HCT116 (cell line): ENCODE measurements at regions not wholly inside any gene's neighbourhood (a gene's known extent, or its start where the extent isn't known, plus 50 kb on each side); places are given as distances from the start of the nearest gene placed in this dataset.

Experiments used
- ATAC-seq: fragments of 200-7000 bp; cut with Tn5 transposase; 2 replicates; pipeline ENCODE4 v1.9.1; 2020; ENCODE audit warnings: mild to moderate bottlenecking, moderate library complexity
- BruUV-seq: library from RNA; stranded (reverse); fragments of 400-500 nt; replicated peaks from 2 replicates; lab custom pipeline; 2021; lab: Mats Ljungman, UMichigan
- CTCF ChIA-PET: fragments of 300-600 bp; sonication (Branson Sonifier 250); formaldehyde crosslinking; loops from one replicate; lab custom pipeline; 2021; ENCODE audit warnings: antibody characterized with exemption; lab: Charles Lee
- POLR2A ChIA-PET: fragments of 300-600, 350-600 bp; sonication (Branson Sonifier 250); formaldehyde crosslinking; loops from one replicate; lab custom pipeline; 2021; ENCODE audit warnings: antibody characterized with exemption; lab: Charles Lee
- RAD21 ChIA-PET, 2 experiments: fragments of 300-600 bp; sonication (Branson Sonifier 250); formaldehyde crosslinking; loops; one replicate each; lab custom pipeline; 2023; ENCODE audit warnings: low total read pairs in 2 of 2; ENCODE audit not compliant: uncharacterized antibody in 2 of 2, unreplicated experiment in 2 of 2, low non-redundant PET in 1 of 2; lab: Charles Lee
- DNase-seq: peaks from one replicate; pipeline ENCODE4 v3.0.0-alpha.2; 2010; ENCODE audit warnings: low read depth, low spot score
- H2AFZ ChIP-seq: fragments of 200-600 bp; shearing (Covaris generic), sonication (generic); 2 replicates; pipeline ENCODE4 v1.6.1; 2017; ENCODE audit warnings: low read depth, mixed run types, mixed read lengths, antibody characterized with exemption, low read length; ENCODE audit not compliant: poor library complexity, severe bottlenecking
- H3K27ac ChIP-seq: 2 replicates; pipeline ENCODE4 v1.5.1; 2012; ENCODE audit warnings: low read depth, low read length
- H3K27me3 ChIP-seq: fragments of 200-600 bp; sonication (generic); 2 replicates; pipeline ENCODE4 v1.6.1; 2016; ENCODE audit warnings: mixed run types, low read length, mixed read lengths; ENCODE audit not compliant: insufficient read depth
- H3K36me3 ChIP-seq, 2 experiments: fragments of 200-500 bp in 1 of 2; fragments of 200-600 bp in 1 of 2; sonication (Bioruptor generic) in 1 of 2; sonication (generic) in 1 of 2; 2 replicates each; pipeline versions ENCODE4 v1.5.1 to v1.6.1; 2014 to 2016; ENCODE audit warnings: low read length in 2 of 2, inconsistent platforms in 1 of 2, mixed read lengths in 1 of 2, mixed run types in 1 of 2; ENCODE audit not compliant: insufficient read depth in 2 of 2, control insufficient read depth in 1 of 2
- H3K4me1 ChIP-seq, 2 experiments: fragments of 200-600 bp in 1 of 2; sonication (generic) in 1 of 2; 2 replicates each; pipeline versions ENCODE4 v1.5.1 to v1.6.1; 2012 to 2017; ENCODE audit warnings: low read length in 2 of 2, inconsistent platforms in 1 of 2, mild to moderate bottlenecking in 1 of 2, mixed read lengths in 1 of 2, mixed run types in 1 of 2, moderate library complexity in 1 of 2; ENCODE audit not compliant: insufficient read depth in 2 of 2, control insufficient read depth in 1 of 2
- H3K4me2 ChIP-seq: fragments of 200-600 bp; sonication (generic); 2 replicates; pipeline ENCODE4 v1.6.1; 2017; ENCODE audit warnings: mixed run types, low read length, mixed read lengths
- H3K4me3 ChIP-seq, 2 experiments: fragments of 200-600 bp in 1 of 2; sonication (generic) in 1 of 2; replicated peaks in 1 of 2; 2 replicates each; pipeline ENCODE4 v1.5.1; 2011 to 2016; ENCODE audit warnings: low read length in 2 of 2, control low read depth in 1 of 2, low read depth in 1 of 2, mild to moderate bottlenecking in 1 of 2, mixed read lengths in 1 of 2, mixed run types in 1 of 2
- H3K79me2 ChIP-seq: fragments of 200-600 bp; sonication (generic); 2 replicates; pipeline ENCODE4 v1.6.1; 2017; ENCODE audit warnings: mild to moderate bottlenecking, mixed run types, low read length, moderate library complexity, mixed read lengths; ENCODE audit not compliant: insufficient read depth
- H3K9ac ChIP-seq: fragments of 200-600 bp; sonication (generic); 2 replicates; pipeline ENCODE4 v1.6.1; 2016; ENCODE audit warnings: low read length, mixed read lengths
- H3K9me2 ChIP-seq: fragments of 200-600 bp; sonication (generic), shearing (Covaris generic); 2 replicates; pipeline ENCODE4 v1.6.1; 2017; ENCODE audit warnings: mixed run types, mild to moderate bottlenecking, moderate library complexity; ENCODE audit not compliant: insufficient read depth
- H3K9me3 ChIP-seq, 2 experiments: fragments of 200-500 bp in 1 of 2; fragments of 200-600 bp in 1 of 2; sonication (Bioruptor generic) in 1 of 2; sonication (generic) in 1 of 2; 2 replicates each; pipeline ENCODE4 v1.6.1; 2014 to 2017; ENCODE audit warnings: low read length in 2 of 2, mixed read lengths in 2 of 2, inconsistent platforms in 1 of 2, low read depth in 1 of 2, mild to moderate bottlenecking in 1 of 2, mixed run types in 1 of 2, moderate library complexity in 1 of 2; ENCODE audit not compliant: control insufficient read depth in 1 of 2, insufficient read depth in 1 of 2
- H4K20me1 ChIP-seq: fragments of 200-600 bp; sonication (generic), shearing (Covaris generic); 2 replicates; pipeline ENCODE4 v1.6.1; 2017; ENCODE audit warnings: mixed run types, mild to moderate bottlenecking, moderate library complexity; ENCODE audit not compliant: insufficient read depth
- CBX3 ChIP-seq: IDR thresholded peaks from 2 replicates; pipeline ENCODE4 v1.6.1; 2012; ENCODE audit warnings: low read depth
- CEBPB ChIP-seq: IDR thresholded peaks from 2 replicates; pipeline ENCODE4 v1.6.1; 2012; ENCODE audit warnings: low read depth
- EGR1 ChIP-seq: IDR thresholded peaks from 2 replicates; pipeline ENCODE4 v1.6.1; 2012; ENCODE audit warnings: low read depth
- ELF1 ChIP-seq: IDR thresholded peaks from 2 replicates; pipeline ENCODE4 v1.6.1; 2012; ENCODE audit warnings: low read depth, borderline replicate concordance
- EZH2 ChIP-seq: fragments of 200-600 bp; sonication (generic); IDR thresholded peaks from 2 replicates; pipeline ENCODE4 v1.6.1; 2017; ENCODE audit warnings: antibody characterized with exemption, mixed run types
- EZH2phosphoT487 ChIP-seq: fragments of 200-600 bp; IDR thresholded peaks from 2 replicates; pipeline ENCODE4 v1.6.1; 2018; ENCODE audit warnings: antibody characterized with exemption, borderline replicate concordance
- JUND ChIP-seq: IDR thresholded peaks from 2 replicates; pipeline ENCODE4 v1.6.1; 2012
- MAX ChIP-seq: IDR thresholded peaks from 2 replicates; pipeline ENCODE4 v1.6.1; 2012
- POLR2A ChIP-seq: IDR thresholded peaks from 2 replicates; pipeline ENCODE4 v1.7.0; 2011; ENCODE audit warnings: borderline replicate concordance; ENCODE audit not compliant: insufficient read depth, insufficient read length; ENCODE audit errors: extremely low read depth
- POLR2AphosphoS5 ChIP-seq: IDR thresholded peaks from 2 replicates; pipeline ENCODE4 v1.6.1; 2011; ENCODE audit warnings: mild to moderate bottlenecking, low read depth, low read length, moderate library complexity
- RAD21 ChIP-seq: IDR thresholded peaks from 2 replicates; pipeline ENCODE4 v1.6.1; 2012; ENCODE audit warnings: low read depth, mild to moderate bottlenecking
- REST ChIP-seq: IDR thresholded peaks from 2 replicates; pipeline ENCODE4 v1.6.1; 2012; ENCODE audit warnings: low read depth
- SIN3A ChIP-seq: IDR thresholded peaks from 2 replicates; pipeline ENCODE4 v1.6.1; 2012; ENCODE audit warnings: low read depth
- SRF ChIP-seq: IDR thresholded peaks from 2 replicates; pipeline ENCODE4 v1.6.1; 2012; ENCODE audit warnings: low read depth
- TCF7L2 ChIP-seq: IDR thresholded peaks from 2 replicates; pipeline ENCODE4 v1.7.0; 2011; ENCODE audit warnings: borderline replicate concordance, inconsistent platforms; ENCODE audit not compliant: insufficient read depth, insufficient read length; ENCODE audit errors: extremely low read depth
- ZFX ChIP-seq: fragments of 450-650 bp; IDR thresholded peaks from 2 replicates; pipeline ENCODE4 v1.6.1; 2017
- ZNF274 ChIP-seq: fragments of 200-500 bp; sonication (Bioruptor generic); IDR thresholded peaks from 2 replicates; pipeline ENCODE4 v1.6.1; 2014; ENCODE audit warnings: mild to moderate bottlenecking, low read depth, low read length, inconsistent platforms
- intact Hi-C: fragments of 100-400 bp; cut with micrococcal nuclease; formaldehyde crosslinking; loops from 2 replicates; pipeline ENCODE4 v1.10.0; 2022
- TF ChIP-seq, protein P1 (sequence below), 3 experiments: fragments of 200-600 bp in 1 of 3; sonication (generic) in 1 of 3; IDR thresholded peaks in 2 of 3; conservative IDR thresholded peaks in 1 of 3; 2 replicates each; pipeline ENCODE4 v1.5.1; 2012 to 2017; ENCODE audit warnings: low read depth in 2 of 3, low read length in 2 of 3, antibody characterized with exemption in 1 of 3, borderline replicate concordance in 1 of 3, control low read depth in 1 of 3, mild to moderate bottlenecking in 1 of 3, mixed read lengths in 1 of 3, mixed run types in 1 of 3, moderate library complexity in 1 of 3; ENCODE audit not compliant: insufficient read depth in 1 of 3
- TF ChIP-seq, protein P2 (sequence below): IDR thresholded peaks from 2 replicates; pipeline ENCODE4 v1.6.1; 2011; ENCODE audit warnings: mild to moderate bottlenecking, low read length, moderate library complexity; ENCODE audit not compliant: insufficient replicate concordance; ENCODE audit errors: extremely low read depth
- TF ChIP-seq, protein P3 (sequence below): IDR thresholded peaks from 2 replicates; pipeline ENCODE4 v1.6.1; 2012

DNA sequence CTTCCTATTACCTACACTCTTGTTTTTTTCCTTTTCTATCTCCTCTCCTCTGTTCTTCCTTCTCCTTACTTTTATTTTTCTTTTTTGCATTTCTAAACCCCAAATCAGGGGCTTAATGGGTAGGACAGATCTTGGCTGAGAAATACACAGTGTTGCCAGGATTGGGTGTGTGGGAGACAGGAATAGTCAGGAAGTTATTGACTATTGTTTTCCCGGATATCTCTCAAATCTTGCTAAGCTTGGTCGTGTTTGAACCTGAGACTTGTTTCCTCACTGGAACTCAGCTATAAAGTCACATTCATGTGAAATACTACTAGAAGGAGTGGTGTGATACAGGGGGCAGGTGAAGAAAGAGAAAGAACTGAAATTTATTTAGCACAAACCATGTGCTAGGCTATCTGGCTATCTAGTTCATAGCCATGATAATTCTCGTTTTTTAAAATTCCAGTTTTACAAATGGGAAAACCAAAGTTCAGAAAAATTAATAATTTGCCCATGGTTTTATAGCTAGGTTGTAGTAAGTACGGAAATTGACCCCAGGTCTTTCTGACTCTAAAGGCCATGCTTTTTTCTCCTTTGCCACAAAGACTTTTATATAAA lies 343.2 kb upstream of the UMPS start:
- no peak overlapping the region for H2AFZ ChIP-seq
- no peak overlapping the region for H3K4me2 ChIP-seq
- no TSS peak for BruUV-seq
- ATAC-seq = no peak
- CTCF ChIA-PET = no interaction called here
- RAD21 ChIA-PET = no interaction called here
- no peak overlapping the region for H3K9ac ChIP-seq
- no peaks in the 10 kb centered on the region for H3K36me3 ChIP-seq
- H3K27me3 ChIP-seq = peaks cover 90% of the 10 kb centered on the region
- intact Hi-C loops = no loop called here
- no peak for DNase-seq
- H3K4me3 ChIP-seq = no peak overlapping the region
- no peaks in the 10 kb centered on the region for H3K9me3 ChIP-seq
- H3K4me1 ChIP-seq = no peaks in the 10 kb centered on the region
- H3K27ac ChIP-seq = no peak overlapping the region
- peaks cover 3% of the 10 kb centered on the region; the same call in 1 of the 2 replicates for H4K20me1 ChIP-seq
- POLR2A ChIA-PET = no interaction called here
- no peak for TF ChIP-seq CBX3
- TF ChIP-seq JUND = no peak
- no peak for TF ChIP-seq RAD21
- no peak for TF ChIP-seq SIN3A
- no peak for TF ChIP-seq EZH2
- TF ChIP-seq, protein P1, sequence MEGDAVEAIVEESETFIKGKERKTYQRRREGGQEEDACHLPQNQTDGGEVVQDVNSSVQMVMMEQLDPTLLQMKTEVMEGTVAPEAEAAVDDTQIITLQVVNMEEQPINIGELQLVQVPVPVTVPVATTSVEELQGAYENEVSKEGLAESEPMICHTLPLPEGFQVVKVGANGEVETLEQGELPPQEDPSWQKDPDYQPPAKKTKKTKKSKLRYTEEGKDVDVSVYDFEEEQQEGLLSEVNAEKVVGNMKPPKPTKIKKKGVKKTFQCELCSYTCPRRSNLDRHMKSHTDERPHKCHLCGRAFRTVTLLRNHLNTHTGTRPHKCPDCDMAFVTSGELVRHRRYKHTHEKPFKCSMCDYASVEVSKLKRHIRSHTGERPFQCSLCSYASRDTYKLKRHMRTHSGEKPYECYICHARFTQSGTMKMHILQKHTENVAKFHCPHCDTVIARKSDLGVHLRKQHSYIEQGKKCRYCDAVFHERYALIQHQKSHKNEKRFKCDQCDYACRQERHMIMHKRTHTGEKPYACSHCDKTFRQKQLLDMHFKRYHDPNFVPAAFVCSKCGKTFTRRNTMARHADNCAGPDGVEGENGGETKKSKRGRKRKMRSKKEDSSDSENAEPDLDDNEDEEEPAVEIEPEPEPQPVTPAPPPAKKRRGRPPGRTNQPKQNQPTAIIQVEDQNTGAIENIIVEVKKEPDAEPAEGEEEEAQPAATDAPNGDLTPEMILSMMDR (IDR thresholded peaks at IDR 0.05 in 2 of 3, conservative IDR thresholded peaks at IDR 0.05 in 1 of 3; ENCODE audit: borderline replicate concordance in 1 of 3, insufficient read depth in 1 of 3, low read depth in 2 of 3, low read length in 2 of 3) = no peak
- no peak for TF ChIP-seq SRF
- TF ChIP-seq EGR1 = no peak
- TF ChIP-seq, protein P2, sequence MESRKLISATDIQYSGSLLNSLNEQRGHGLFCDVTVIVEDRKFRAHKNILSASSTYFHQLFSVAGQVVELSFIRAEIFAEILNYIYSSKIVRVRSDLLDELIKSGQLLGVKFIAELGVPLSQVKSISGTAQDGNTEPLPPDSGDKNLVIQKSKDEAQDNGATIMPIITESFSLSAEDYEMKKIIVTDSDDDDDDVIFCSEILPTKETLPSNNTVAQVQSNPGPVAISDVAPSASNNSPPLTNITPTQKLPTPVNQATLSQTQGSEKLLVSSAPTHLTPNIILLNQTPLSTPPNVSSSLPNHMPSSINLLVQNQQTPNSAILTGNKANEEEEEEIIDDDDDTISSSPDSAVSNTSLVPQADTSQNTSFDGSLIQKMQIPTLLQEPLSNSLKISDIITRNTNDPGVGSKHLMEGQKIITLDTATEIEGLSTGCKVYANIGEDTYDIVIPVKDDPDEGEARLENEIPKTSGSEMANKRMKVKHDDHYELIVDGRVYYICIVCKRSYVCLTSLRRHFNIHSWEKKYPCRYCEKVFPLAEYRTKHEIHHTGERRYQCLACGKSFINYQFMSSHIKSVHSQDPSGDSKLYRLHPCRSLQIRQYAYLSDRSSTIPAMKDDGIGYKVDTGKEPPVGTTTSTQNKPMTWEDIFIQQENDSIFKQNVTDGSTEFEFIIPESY = no peak
- no peak for TF ChIP-seq POLR2AphosphoS5
- TF ChIP-seq, protein P3, sequence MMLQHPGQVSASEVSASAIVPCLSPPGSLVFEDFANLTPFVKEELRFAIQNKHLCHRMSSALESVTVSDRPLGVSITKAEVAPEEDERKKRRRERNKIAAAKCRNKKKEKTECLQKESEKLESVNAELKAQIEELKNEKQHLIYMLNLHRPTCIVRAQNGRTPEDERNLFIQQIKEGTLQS = no peak
- TF ChIP-seq ELF1 = no peak
- TF ChIP-seq EZH2phosphoT487 = no peak
- TF ChIP-seq POLR2A = no peak
- no peak for TF ChIP-seq MAX
- no peak for TF ChIP-seq ZNF274
- no peak for TF ChIP-seq ZFX
- no peak for TF ChIP-seq TCF7L2
- TF ChIP-seq REST = no peak
- TF ChIP-seq CEBPB = no peak
- H3K79me2 ChIP-seq = no peaks in the 10 kb centered on the region
- H3K9me2 ChIP-seq = no peaks in the 10 kb centered on the region
